ENCODE measurements at regions not wholly inside any gene's neighbourhood (a gene's known extent, or its start where the extent isn't known, plus 50 kb on each side); places are given as distances from the start of the nearest gene placed in this dataset.

- TF ChIP-seq CTCF (conservative IDR thresholded peaks at IDR 0.05; ENCODE audit: low read depth, low read length) (no peak), CEBPB (IDR thresholded peaks at IDR 0.05; ENCODE audit: low read depth, low read length) (no peak)
These were observed 468.6 kb downstream of the XPNPEP1 start for GRCh38 chr10:109454691-109455090.

All from IMR-90 (cell line).